GM13976 (cell line): ENCODE measurements at regions not wholly inside any gene's neighbourhood (a gene's known extent, or its start where the extent isn't known, plus 50 kb on each side); places are given as distances from the start of the nearest gene placed in this dataset.

Source experiments
- DNase-seq: peaks from one replicate; pipeline ENCODE4 v3.0.0; 2012; ENCODE audit warnings: low spot score
- in situ Hi-C: fragments of 300-500 bp; cut with MboI; formaldehyde crosslinking; loops from one replicate; pipeline ENCODE4 v1.12.0; 2022; ENCODE audit warnings: low sequenced_read_pairs, mixed read lengths, inconsistent platforms; ENCODE audit not compliant: unreplicated experiment
- TF ChIP-seq, protein P1 (sequence below): IDR thresholded peaks from 2 replicates; pipeline ENCODE4 v1.5.1; 2012; ENCODE audit warnings: borderline replicate concordance, mild to moderate bottlenecking; ENCODE audit not compliant: insufficient read depth; ENCODE audit errors: extremely low read depth, missing control alignments, control extremely low read depth

DNA sequence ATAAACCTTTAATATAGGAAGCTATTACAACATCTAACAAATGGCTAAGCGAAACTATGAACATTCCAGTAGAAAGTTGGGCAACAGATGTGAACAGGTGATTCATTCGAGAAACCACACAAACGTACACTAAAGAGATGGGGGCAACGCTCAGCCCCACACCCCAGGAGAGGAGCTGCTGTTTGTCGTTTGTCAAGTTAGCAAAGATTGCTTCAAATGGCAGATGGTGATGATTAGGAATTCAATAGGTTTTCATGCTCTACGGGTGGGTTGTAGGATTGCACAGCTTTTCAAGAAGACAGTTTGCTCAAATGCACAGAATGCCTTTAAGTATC is 154.7 kb upstream of the HDAC4 start:
- in situ Hi-C loops: no loop called here
- DNase-seq: no peak
- TF ChIP-seq, protein P1, sequence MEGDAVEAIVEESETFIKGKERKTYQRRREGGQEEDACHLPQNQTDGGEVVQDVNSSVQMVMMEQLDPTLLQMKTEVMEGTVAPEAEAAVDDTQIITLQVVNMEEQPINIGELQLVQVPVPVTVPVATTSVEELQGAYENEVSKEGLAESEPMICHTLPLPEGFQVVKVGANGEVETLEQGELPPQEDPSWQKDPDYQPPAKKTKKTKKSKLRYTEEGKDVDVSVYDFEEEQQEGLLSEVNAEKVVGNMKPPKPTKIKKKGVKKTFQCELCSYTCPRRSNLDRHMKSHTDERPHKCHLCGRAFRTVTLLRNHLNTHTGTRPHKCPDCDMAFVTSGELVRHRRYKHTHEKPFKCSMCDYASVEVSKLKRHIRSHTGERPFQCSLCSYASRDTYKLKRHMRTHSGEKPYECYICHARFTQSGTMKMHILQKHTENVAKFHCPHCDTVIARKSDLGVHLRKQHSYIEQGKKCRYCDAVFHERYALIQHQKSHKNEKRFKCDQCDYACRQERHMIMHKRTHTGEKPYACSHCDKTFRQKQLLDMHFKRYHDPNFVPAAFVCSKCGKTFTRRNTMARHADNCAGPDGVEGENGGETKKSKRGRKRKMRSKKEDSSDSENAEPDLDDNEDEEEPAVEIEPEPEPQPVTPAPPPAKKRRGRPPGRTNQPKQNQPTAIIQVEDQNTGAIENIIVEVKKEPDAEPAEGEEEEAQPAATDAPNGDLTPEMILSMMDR: no peak

DNA sequence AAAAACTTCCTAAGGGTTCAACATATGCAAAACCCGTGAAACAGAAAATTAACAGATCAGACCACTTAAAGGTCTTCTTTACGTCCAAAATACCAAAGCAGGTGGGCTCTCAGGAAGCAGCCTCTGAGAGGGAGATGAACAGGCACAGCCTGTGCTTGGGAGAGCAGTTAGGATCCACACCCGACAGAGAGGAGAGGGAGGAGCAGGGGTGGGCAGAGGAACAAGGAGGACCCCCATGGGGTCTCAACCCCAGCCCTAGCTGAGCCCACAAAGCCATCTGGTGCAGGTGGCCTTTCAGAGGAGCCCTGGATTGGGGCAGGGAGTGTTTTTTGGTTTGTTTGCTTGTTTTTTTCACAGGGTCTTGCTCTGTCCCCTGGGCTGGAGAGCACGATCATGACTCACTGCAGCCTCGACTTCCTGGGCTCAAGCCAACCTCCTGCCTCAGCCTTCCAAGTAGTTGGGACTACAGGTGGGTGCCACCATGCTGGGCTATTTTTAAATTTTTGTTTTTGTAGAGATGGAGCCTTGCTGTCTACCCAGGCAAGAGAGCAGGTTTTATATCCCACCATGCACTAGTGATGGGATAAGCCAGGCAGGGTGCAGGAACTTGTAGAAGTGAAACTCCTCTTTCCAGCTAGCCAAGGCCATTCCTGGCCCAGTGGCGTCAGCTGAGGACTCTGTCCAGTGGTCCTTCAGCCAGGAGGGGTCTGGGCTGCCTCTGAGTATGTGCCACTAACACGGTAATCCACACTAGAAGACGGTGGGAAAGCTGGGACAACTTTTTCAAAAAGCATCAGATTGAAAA is 154.1 kb upstream of the HDAC4 start:
- in situ Hi-C loops: no loop called here
- TF ChIP-seq, protein P1: no peak

DNA sequence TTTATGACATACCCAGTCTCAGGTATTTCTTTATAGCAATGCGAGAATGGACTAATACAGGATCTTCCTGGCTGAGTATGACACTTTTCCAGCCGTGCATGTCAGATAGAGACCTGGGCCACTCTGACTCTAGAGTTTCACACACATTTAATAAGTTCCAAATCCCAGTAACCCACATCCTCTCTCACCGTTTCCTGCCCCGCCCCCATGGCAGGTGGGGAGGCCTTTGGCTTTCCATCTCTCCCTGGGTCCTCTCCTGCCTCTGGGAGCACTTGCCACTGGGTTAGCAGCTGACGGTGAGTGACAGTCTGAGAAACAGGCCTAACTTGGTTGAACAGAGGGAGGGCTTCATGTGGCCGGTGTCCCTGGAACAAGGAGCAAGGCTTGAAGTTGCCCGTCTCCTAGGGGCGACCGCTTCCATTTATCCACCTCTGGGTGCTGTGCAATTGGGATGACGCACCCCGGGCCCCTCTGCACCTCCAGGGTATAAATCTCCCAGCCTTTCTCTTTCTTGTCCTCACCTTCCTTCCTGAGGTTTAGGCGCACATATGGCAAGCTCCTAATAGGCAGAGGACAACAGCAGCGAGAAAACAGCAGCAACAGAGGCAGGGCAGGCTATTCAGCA is 152.7 kb upstream of the HDAC4 start:
- TF ChIP-seq, protein P1: no peak
- no peak for DNase-seq
- in situ Hi-C loops: no loop called here

More for the DNA sequence above, 154.1 kb upstream of the HDAC4 start:
- DNase-seq: no peak

DNA sequence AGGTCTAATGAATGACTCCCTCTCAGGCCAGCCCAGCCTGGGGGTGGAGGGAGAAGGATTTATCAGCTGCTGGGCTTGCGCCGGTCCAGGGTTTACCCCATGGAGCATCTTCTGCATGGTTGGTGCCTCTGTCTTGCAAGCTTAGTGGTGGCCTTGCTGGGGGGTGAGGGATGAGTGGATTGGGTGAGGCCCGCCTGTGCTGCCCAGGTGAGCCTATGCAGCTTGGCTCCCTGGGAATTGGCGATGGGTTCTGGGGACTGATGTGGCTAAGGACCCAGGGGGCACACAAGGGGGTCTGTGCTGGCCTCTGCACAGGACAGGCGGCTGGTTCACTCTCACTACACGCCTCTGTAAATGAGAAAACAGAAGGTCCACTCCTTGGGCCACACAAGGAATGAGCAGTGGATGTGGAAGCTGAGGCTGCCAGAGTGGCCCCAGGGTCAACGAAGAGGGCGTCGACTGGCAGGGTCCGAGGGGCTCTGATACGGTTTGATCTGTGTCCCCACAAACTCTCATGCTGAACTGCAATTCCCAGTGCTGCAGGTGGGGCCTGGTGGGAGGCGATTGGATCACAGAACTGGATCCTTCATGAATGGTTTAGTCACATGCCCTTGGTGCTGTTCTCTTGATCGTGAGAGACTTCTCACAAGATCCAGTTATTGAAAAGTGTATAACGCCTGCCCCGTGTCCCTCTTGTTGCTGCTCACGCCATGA is 151.6 kb upstream of the HDAC4 start:
- DNase-seq: no peak
- TF ChIP-seq, protein P1: no peak
- in situ Hi-C loops: no loop called here

DNA sequence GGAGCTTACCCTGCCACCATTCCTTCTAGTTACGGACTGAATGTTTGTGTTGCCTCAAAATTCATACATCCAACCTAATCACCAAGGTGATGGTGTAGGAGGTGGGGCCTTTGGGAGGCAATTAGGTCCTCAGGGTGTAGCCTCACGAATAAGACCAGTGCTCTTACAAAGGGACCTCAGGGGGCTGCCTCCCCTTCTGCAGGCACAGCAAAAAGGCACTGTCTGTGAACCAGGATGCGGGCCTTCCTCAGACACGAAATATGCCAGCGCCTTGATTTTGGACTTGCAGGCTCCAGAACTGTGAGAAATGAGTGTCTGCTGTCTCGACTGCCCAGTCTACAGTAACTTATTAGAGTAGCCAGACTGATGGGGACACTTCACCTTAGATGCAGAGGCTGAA is 150.4 kb upstream of the HDAC4 start:
- TF ChIP-seq, protein P1: no peak
- in situ Hi-C loops: no loop called here
- DNase-seq: no peak

DNA sequence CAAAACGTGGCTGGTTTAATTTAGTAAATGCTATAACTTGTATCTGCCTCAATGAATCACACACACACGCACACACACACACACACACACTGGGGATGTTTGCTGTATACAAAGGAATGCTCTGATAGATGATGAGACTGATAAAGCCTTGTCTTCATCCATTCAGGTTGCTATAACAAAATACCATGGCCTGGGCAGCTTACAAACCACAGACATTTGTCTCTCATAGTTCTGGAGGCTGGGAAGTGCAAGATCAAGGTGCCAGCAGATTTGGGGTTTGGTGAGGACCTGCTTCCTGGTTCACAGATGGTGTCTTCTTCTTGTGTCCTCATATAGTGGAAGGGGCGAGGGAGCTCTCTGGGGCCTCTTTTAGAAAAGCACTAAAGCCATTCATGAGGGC is 149.5 kb upstream of the HDAC4 start:
- DNase-seq: no peak
- in situ Hi-C loops: no loop called here
- TF ChIP-seq, protein P1: no peak
